Activated CD4-positive, alpha-beta memory T cell treated with anti-CD3 and anti-CD28 coated beads, Interleukin-2, amount 10 ng/mL, durations not matched to agents 7 days and 5 days (primary cell): ENCODE measurements at regions not wholly inside any gene's neighbourhood (a gene's known extent, or its start where the extent isn't known, plus 50 kb on each side); places are given as distances from the start of the nearest gene placed in this dataset.
"Not testable (repeated sequence)": the region's sequence is repeated elsewhere in the genome, so short reads cannot be mapped to it uniquely, and the experiment has no call there.

Source experiments
- CTCF ChIA-PET: fragments of 350-600 bp; sonication (Branson Sonifier 250); formaldehyde crosslinking; loops from one replicate; lab custom pipeline; 2021; ENCODE audit warnings: antibody characterized with exemption, inconsistent platforms; lab: Charles Lee
- POLR2A ChIA-PET: fragments of 350-600 bp; sonication (Branson Sonifier 250); formaldehyde crosslinking; loops from one replicate; lab custom pipeline; 2021; ENCODE audit warnings: antibody characterized with exemption; lab: Charles Lee
- DNase-seq: peaks from one replicate; pipeline ENCODE4 v3.0.0-alpha.2; 2020
- H3K27ac Mint-ChIP-seq: one replicate; pipeline ENCODE4 v1.8.0; 2021; ENCODE audit warnings: mild to moderate bottlenecking, mixed read lengths
- H3K27me3 Mint-ChIP-seq: one replicate; pipeline ENCODE4 v1.8.0; 2021; ENCODE audit warnings: mixed read lengths
- H3K36me3 Mint-ChIP-seq: one replicate; pipeline ENCODE4 v1.8.0; 2021; ENCODE audit warnings: low read depth, mixed read lengths
- H3K4me1 Mint-ChIP-seq: one replicate; pipeline ENCODE4 v1.8.0; 2021; ENCODE audit warnings: mixed read lengths
- H3K4me3 Mint-ChIP-seq: one replicate; pipeline ENCODE4 v1.8.0; 2021; ENCODE audit warnings: mild to moderate bottlenecking, mixed read lengths
- H3K9me3 Mint-ChIP-seq: one replicate; pipeline ENCODE4 v1.8.0; 2021; ENCODE audit warnings: mixed read lengths

- H3K4me3 Mint-ChIP-seq: no peak overlapping the region
- no peaks in the 10 kb centered on the region for H3K36me3 Mint-ChIP-seq
- H3K4me1 Mint-ChIP-seq: peaks cover 2% of the 10 kb centered on the region
- CTCF ChIA-PET: no interaction called here
- POLR2A ChIA-PET: no interaction called here
- no peak overlapping the region for H3K27ac Mint-ChIP-seq
- no peak for DNase-seq
- no peaks in the 10 kb centered on the region for H3K9me3 Mint-ChIP-seq
- peaks cover 11% of the 10 kb centered on the region for H3K27me3 Mint-ChIP-seq
Observed at GRCh38 chr1:197985351-197985750, 68.2 kb downstream of the LHX9 start.

GRCh38 chr1:197986817-197987216 lies 69.6 kb downstream of the LHX9 start:
- H3K27me3 Mint-ChIP-seq: peaks cover 6% of the 10 kb centered on the region
- CTCF ChIA-PET: no interaction called here
- no peaks in the 10 kb centered on the region for H3K36me3 Mint-ChIP-seq
- no peaks in the 10 kb centered on the region for H3K9me3 Mint-ChIP-seq
- POLR2A ChIA-PET: no interaction called here
- peaks cover 2% of the 10 kb centered on the region for H3K4me1 Mint-ChIP-seq
- H3K4me3 Mint-ChIP-seq: no peak overlapping the region
- DNase-seq: no peak
- H3K27ac Mint-ChIP-seq: no peak overlapping the region

- peaks cover 2% of the 10 kb centered on the region for H3K4me1 Mint-ChIP-seq
- ChIA-PET CTCF (no interaction called here), POLR2A (no interaction called here)
- no peak overlapping the region for H3K4me3 Mint-ChIP-seq
- no peaks in the 10 kb centered on the region for H3K36me3 Mint-ChIP-seq
- H3K27me3 Mint-ChIP-seq: peaks cover 3% of the 10 kb centered on the region
- no peak for DNase-seq
- H3K9me3 Mint-ChIP-seq: no peaks in the 10 kb centered on the region
- no peak overlapping the region for H3K27ac Mint-ChIP-seq
Observed at GRCh38 chr1:197987294-197987693, 70.1 kb downstream of the LHX9 start.

GRCh38 chr1:197988581-197988980 lies 71.4 kb downstream of the LHX9 start:
- POLR2A ChIA-PET, H3K36me3 Mint-ChIP-seq, CTCF ChIA-PET, H3K9me3 Mint-ChIP-seq, H3K27ac Mint-ChIP-seq, DNase-seq, H3K27me3 Mint-ChIP-seq, H3K4me3 Mint-ChIP-seq, H3K4me1 Mint-ChIP-seq: not testable (repeated sequence)

- H3K9me3 Mint-ChIP-seq: no peaks in the 10 kb centered on the region
- H3K27ac Mint-ChIP-seq: no peak overlapping the region
- peaks cover 2% of the 10 kb centered on the region for H3K4me1 Mint-ChIP-seq
Observed at GRCh38 chr1:197989058-197989457, 71.9 kb downstream of the LHX9 start.

DNA sequence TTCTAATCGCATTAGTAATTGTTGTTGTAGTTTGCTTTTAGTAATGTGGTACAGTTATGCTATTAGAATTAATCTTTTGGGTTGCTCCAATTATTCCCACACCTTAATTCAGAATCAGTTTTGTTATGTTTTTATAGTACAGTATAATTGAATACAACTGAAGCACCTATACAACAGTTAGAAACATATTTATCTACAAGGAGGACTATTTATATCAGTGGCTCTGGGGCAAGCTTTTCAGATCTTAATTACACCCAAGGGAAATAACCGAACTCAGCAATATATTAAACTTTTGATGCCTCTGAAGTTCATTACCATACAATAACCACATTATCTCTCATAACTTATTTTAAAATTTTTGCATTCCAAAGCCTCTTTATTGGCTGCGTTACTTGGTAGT lies 74.4 kb downstream of the LHX9 start:
- POLR2A ChIA-PET: no interaction called here

More at GRCh38 chr1:197989058-197989457, 71.9 kb downstream of the LHX9 start:
- ChIA-PET CTCF (no interaction called here), POLR2A (no interaction called here)
- Mint-ChIP-seq H3K27me3 (no peaks in the 10 kb centered on the region), H3K36me3 (no peaks in the 10 kb centered on the region), H3K4me3 (no peak overlapping the region)
- DNase-seq: no peak

DNA sequence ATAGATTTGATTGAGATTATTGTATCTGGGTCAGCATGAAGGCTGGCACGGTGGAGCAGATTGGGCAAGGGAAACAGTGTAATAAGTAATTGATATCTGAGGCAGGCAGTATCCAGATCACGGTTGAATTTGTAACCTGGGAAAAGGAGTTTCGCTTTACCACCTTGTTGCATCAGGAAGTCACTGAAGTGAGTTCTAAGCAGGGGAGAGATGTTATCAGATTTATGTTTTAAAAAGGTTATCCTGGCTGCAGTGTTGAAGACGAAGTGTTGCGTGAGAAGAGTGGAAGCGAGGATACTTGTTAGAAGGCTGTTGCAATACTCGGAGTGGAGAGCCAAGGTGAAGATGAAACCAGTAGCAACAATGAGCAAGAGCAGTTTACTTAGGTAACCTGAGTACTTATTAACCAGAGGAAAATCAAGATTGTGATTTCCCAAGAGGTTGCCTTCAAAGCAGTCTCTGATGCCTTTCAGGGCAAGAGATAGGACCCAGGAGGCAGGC lies 77.8 kb downstream of the LHX9 start:
- peaks cover 5% of the 10 kb centered on the region for H3K4me1 Mint-ChIP-seq
- no peak overlapping the region for H3K4me3 Mint-ChIP-seq
- H3K9me3 Mint-ChIP-seq: no peaks in the 10 kb centered on the region
- H3K27me3 Mint-ChIP-seq: peaks cover 2% of the 10 kb centered on the region
- POLR2A ChIA-PET: no interaction called here
- H3K36me3 Mint-ChIP-seq: no peaks in the 10 kb centered on the region
- no peak overlapping the region for H3K27ac Mint-ChIP-seq
- CTCF ChIA-PET: no interaction called here
- no peak for DNase-seq

More for the DNA sequence above, 74.4 kb downstream of the LHX9 start:
- Mint-ChIP-seq H3K4me1 (peaks cover 7% of the 10 kb centered on the region), H3K9me3 (no peaks in the 10 kb centered on the region), H3K27ac (no peak overlapping the region), H3K36me3 (no peaks in the 10 kb centered on the region), H3K27me3 (peaks cover 2% of the 10 kb centered on the region), H3K4me3 (no peak overlapping the region)
- no peak for DNase-seq
- CTCF ChIA-PET: no interaction called here

DNA sequence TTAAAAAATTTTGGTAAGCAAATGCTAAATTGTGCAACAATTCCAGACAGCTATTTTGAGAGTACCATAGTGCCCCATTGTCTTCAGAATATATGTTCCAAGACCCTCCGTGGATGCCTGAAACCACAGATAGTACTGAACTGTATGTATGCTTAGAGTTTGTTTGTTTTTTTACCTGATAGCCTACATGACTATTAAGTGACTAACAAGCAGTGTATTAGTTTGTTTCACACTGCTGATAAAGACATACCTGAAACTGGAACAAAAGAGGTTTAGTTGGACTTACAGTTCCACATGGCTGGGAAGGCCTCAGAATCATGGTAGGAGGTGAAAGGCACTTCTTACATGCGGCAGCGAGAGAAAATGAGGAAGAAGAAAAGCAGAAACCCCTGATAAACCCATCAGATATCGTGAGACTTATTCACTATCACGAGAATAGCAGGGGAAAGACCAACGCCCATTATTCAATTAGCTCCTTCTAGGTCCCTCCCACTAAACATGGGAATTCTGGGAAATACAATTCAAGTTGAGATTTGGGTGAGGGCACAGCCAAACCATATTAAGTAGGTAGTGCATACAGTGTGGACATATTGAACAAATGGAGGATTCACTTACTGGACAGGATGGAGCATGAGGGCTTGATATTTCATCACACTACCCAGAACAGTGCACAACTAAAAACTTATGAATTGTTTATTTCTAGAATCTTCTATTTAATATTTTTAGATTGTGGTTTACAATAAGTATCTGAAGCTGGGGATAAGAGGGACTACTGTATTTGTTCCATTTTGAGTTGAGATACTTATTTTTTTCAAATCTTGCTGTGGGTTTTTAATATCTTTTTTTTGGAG lies 78.5 kb downstream of the LHX9 start:
- POLR2A ChIA-PET: no interaction called here
- H3K4me1 Mint-ChIP-seq: peaks cover 5% of the 10 kb centered on the region

DNA sequence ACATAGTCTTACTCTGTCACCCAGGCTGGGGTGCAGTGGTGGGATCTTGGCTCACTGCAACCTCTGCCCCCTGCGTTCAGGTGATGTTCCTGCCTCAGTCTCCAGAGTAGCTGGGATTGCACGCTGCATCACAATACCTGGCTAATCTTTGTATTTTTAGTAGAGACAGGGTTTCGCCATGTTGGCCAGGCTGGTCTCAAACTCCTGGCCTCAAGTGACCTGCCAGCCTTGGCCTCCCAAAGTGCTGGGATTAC lies 79.0 kb downstream of the LHX9 start:
- H3K27me3 Mint-ChIP-seq, DNase-seq, H3K4me1 Mint-ChIP-seq, H3K4me3 Mint-ChIP-seq, H3K36me3 Mint-ChIP-seq, POLR2A ChIA-PET, H3K9me3 Mint-ChIP-seq, H3K27ac Mint-ChIP-seq, CTCF ChIA-PET: not testable (repeated sequence)

More for the DNA sequence above, 78.5 kb downstream of the LHX9 start:
- no peak overlapping the region for H3K27ac Mint-ChIP-seq
- no peak for DNase-seq
- no peak overlapping the region for H3K4me3 Mint-ChIP-seq
- CTCF ChIA-PET: no interaction called here
- H3K27me3 Mint-ChIP-seq: peaks cover 2% of the 10 kb centered on the region
- no peaks in the 10 kb centered on the region for H3K9me3 Mint-ChIP-seq
- no peaks in the 10 kb centered on the region for H3K36me3 Mint-ChIP-seq

- H3K4me1 Mint-ChIP-seq: peaks cover 10% of the 10 kb centered on the region
- ChIA-PET POLR2A (no interaction called here), CTCF (no interaction called here)
- no peaks in the 10 kb centered on the region for H3K9me3 Mint-ChIP-seq
- H3K36me3 Mint-ChIP-seq: no peaks in the 10 kb centered on the region
- H3K27me3 Mint-ChIP-seq: peaks cover 2% of the 10 kb centered on the region
- DNase-seq: no peak
- H3K27ac Mint-ChIP-seq: no peak overlapping the region
- H3K4me3 Mint-ChIP-seq: no peak overlapping the region
Observed at GRCh38 chr1:197998110-197998509, 80.9 kb downstream of the LHX9 start.

DNA sequence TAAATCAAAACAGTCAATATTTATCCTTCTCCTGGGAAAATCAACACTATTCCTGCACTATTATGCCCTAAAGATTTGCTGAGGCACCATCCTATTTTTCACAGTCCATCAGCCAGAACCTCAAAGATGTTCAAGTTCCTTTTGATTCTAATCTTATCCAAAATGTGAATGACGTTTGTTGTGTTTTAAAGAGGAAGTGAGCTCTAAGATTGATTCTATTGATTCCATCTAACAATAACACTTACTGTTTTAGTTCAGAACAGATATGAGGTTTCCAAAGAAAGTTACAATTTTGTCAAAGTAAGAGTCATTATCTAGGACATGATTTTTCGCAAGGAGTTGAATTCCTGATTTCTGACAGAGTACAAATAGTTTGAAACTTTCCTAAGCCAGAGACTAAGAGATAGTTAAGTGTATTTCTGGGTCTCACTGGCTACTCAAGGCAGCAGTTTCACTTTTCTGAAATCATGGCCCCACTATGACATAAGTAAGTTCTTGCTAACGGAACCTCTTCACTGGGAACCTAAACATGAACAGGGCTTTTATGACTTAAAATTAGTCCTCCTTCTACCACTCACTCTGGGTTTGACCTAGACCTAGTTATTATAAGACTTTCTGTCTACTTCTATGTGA lies 84.7 kb downstream of the LHX9 start:
- H3K27me3 Mint-ChIP-seq: peaks cover 4% of the 10 kb centered on the region
- CTCF ChIA-PET: no interaction called here
- H3K4me3 Mint-ChIP-seq: no peak overlapping the region
- no peaks in the 10 kb centered on the region for H3K36me3 Mint-ChIP-seq
- H3K4me1 Mint-ChIP-seq: peaks cover 5% of the 10 kb centered on the region
- H3K9me3 Mint-ChIP-seq: no peaks in the 10 kb centered on the region
- no peak for DNase-seq
- POLR2A ChIA-PET: no interaction called here
- no peak overlapping the region for H3K27ac Mint-ChIP-seq

DNA sequence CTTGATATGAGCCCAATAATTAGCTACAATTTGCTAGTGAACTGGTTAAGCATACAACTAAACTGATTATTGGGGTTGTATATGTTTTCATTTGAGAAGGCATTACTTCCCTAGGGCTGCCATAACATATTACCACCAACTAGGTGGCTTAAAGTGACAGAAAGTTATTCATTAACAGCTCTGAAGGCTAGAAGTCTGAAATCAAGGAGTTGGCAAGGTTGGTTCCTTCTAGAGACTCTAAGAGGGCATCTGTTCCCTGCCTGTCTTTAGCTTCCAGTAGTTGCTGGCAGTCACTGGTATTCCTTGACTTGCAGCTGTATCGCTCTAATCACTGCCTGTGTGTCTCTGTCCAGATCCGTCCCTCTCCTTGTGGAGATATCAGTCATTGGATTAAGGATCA lies 86.3 kb downstream of the LHX9 start:
- Mint-ChIP-seq H3K4me1 (peaks cover 5% of the 10 kb centered on the region), H3K36me3 (peaks cover 7% of the 10 kb centered on the region), H3K9me3 (peaks cover 4% of the 10 kb centered on the region), H3K27ac (no peak overlapping the region), H3K4me3 (no peak overlapping the region), H3K27me3 (peaks cover 6% of the 10 kb centered on the region)
- POLR2A ChIA-PET: no interaction called here
- CTCF ChIA-PET: no interaction called here
- no peak for DNase-seq

DNA sequence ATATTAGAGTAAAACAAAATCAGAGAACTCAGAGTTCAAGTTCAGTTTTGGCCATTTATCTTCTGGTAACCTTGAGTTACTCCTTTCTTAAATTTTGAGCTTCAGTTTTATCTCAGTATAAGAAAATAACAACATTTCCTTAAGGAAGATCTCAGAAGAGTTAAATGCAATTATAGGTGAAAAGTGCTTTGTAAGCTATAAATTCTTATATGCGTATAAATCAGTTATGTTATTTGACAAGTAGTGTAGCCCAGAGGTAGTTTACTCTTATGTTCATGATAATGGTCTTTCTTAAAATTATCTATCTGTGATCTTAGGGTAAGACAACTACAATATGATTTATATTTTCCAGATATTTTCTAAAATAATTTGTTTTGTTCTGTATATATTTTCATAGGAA lies 89.8 kb downstream of the LHX9 start:
- peaks cover 6% of the 10 kb centered on the region for H3K27me3 Mint-ChIP-seq
- H3K36me3 Mint-ChIP-seq: peaks cover 13% of the 10 kb centered on the region
- ChIA-PET CTCF (no interaction called here), POLR2A (no interaction called here)
- no peak for DNase-seq
- H3K27ac Mint-ChIP-seq: no peak overlapping the region
- no peak overlapping the region for H3K4me3 Mint-ChIP-seq
- H3K9me3 Mint-ChIP-seq: peaks cover 22% of the 10 kb centered on the region
- H3K4me1 Mint-ChIP-seq: no peaks in the 10 kb centered on the region
